CD4-positive, CD25-positive, alpha-beta regulatory T cell (primary cell): ENCODE measurements at regions not wholly inside any gene's neighbourhood (a gene's known extent, or its start where the extent isn't known, plus 50 kb on each side); places are given as distances from the start of the nearest gene placed in this dataset.

Source experiments
- ATAC-seq, 2 donors: fragments of 150-1000 bp; cut with Tn5 transposase; one replicate each; pipeline ENCODE4 v1.10.0; 2021; ENCODE audit warnings: low read depth in 2 of 2, moderate number of reproducible peaks in 2 of 2, moderate library complexity in 1 of 2
- DNase-seq, 3 donors: peaks; one replicate each; pipeline versions ENCODE4 v3.0.0 to v3.0.0-alpha.2; 2012 to 2022; ENCODE audit warnings: mixed read lengths in 1 of 3
- H3K27ac ChIP-seq: one replicate; pipeline ENCODE4 v1.7.0; 2013; ENCODE audit warnings: mild to moderate bottlenecking, low read length; ENCODE audit not compliant: insufficient read depth, poor library complexity, severe bottlenecking
- H3K27me3 ChIP-seq: one replicate; pipeline ENCODE4 v1.7.0; 2013; ENCODE audit warnings: low read length; ENCODE audit not compliant: control insufficient read depth, insufficient read depth
- H3K36me3 ChIP-seq: one replicate; pipeline ENCODE4 v1.7.0; 2013; ENCODE audit warnings: mild to moderate bottlenecking, low read length, moderate library complexity; ENCODE audit not compliant: control insufficient read depth, insufficient read depth
- H3K4me1 ChIP-seq: 2 replicates; pipeline ENCODE4 v1.7.0; 2013; ENCODE audit warnings: mild to moderate bottlenecking, low read length; ENCODE audit not compliant: insufficient read depth, control insufficient read depth, poor library complexity, severe bottlenecking
- H3K4me3 ChIP-seq: one replicate; pipeline ENCODE4 v1.7.0; 2013; ENCODE audit warnings: low read depth, mild to moderate bottlenecking, low read length, moderate library complexity
- H3K9me3 ChIP-seq, 2 experiments: 1 replicate in 1 of 2; 2 replicates in 1 of 2; pipeline ENCODE4 v1.7.0; 2013; ENCODE audit warnings: low read length in 2 of 2, mild to moderate bottlenecking in 1 of 2, moderate library complexity in 1 of 2; ENCODE audit not compliant: control insufficient read depth in 2 of 2
- H3K27ac Mint-ChIP-seq, 3 donors: one replicate each; pipeline ENCODE4 v1.8.0; 2020 to 2022; ENCODE audit warnings: mild to moderate bottlenecking in 3 of 3, mixed read lengths in 3 of 3, moderate library complexity in 2 of 3
- H3K27me3 Mint-ChIP-seq: one replicate; pipeline ENCODE4 v1.8.0; 2022; ENCODE audit warnings: mild to moderate bottlenecking, mixed read lengths
- H3K36me3 Mint-ChIP-seq: one replicate; pipeline ENCODE4 v1.8.0; 2020; ENCODE audit warnings: mixed read lengths
- H3K4me1 Mint-ChIP-seq, 4 donors: one replicate each; pipeline ENCODE4 v1.8.0; 2020 to 2022; ENCODE audit warnings: mixed read lengths in 4 of 4, mild to moderate bottlenecking in 1 of 4
- H3K4me3 Mint-ChIP-seq, 4 donors: one replicate each; pipeline ENCODE4 v1.8.0; 2020 to 2022; ENCODE audit warnings: mild to moderate bottlenecking in 4 of 4, mixed read lengths in 4 of 4, moderate library complexity in 3 of 4
- H3K9me3 Mint-ChIP-seq, 7 donors: one replicate each; pipeline ENCODE4 v1.8.0; 2020 to 2022; ENCODE audit warnings: mixed read lengths in 7 of 7, mild to moderate bottlenecking in 3 of 7, moderate library complexity in 2 of 7

DNA sequence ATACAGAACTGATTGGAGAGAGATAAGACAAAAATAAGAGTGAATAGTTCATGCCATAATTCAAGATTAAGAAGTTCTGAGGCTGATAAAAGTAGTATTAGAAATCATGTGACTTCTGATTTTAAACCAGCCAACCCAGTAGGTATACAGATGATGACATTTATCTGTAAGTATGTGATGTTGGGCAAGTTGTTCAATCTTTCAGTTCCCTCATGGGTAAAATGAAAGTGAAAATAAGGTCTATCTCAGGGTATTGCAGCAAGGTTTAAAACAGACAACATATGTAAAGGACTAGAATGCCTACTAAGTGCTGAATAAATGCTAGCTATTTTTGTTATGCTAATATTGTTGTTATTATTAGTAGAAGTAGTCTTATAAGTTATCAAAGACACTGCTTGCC is 1055.7 kb downstream of the NAALADL2 start:
- no peak for ATAC-seq

DNA sequence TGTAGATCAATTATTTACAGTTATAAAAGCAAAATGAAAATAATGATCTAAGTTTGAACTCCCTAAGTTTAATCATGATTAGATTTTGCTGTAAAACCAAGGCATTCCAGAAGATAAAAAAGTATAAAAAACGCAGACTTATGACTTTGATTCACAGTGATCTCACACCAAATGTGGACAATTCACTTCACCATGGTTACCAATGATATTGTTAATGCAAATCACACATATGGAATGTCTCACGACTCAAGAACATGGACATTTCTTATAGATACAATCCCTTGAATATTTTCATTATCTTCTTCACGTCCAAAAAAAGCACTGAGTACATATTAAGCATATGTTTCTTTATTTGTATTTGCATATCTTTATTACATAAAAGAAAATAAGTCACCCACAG is 1054.2 kb downstream of the NAALADL2 start:
- Histone ChIP-seq H3K9me3 (peaks cover 0 to 2% of the 10 kb centered on the region in 2 experiments), H3K36me3 (no peaks in the 10 kb centered on the region), H3K27me3 (no peaks in the 10 kb centered on the region), H3K4me3 (no peak overlapping the region), H3K4me1 (no peaks in the 10 kb centered on the region), H3K27ac (no peak overlapping the region)
- Mint-ChIP-seq H3K9me3 (peaks cover 0 to 12% (median 4%) of the 10 kb centered on the region in 7 donors), H3K4me3 (no peak overlapping the region), H3K27me3 (no peaks in the 10 kb centered on the region), H3K36me3 (no peaks in the 10 kb centered on the region), H3K27ac (no peak overlapping the region), H3K4me1 (no peaks in the 10 kb centered on the region)
- DNase-seq (no peak), ATAC-seq (no peak)

More for the DNA sequence above, 1055.7 kb downstream of the NAALADL2 start:
- no peak for DNase-seq
- Histone ChIP-seq H3K36me3 (no peaks in the 10 kb centered on the region), H3K27ac (no peak overlapping the region), H3K9me3 (peaks cover 2 to 6% of the 10 kb centered on the region in 2 experiments), H3K4me3 (no peak overlapping the region), H3K27me3 (no peaks in the 10 kb centered on the region), H3K4me1 (no peaks in the 10 kb centered on the region)
- Mint-ChIP-seq H3K4me1 (no peaks in the 10 kb centered on the region), H3K9me3 (peaks cover 0 to 14% (median under 1%) of the 10 kb centered on the region in 7 donors), H3K27ac (no peak overlapping the region), H3K4me3 (no peak overlapping the region), H3K36me3 (no peaks in the 10 kb centered on the region), H3K27me3 (no peaks in the 10 kb centered on the region)

DNA sequence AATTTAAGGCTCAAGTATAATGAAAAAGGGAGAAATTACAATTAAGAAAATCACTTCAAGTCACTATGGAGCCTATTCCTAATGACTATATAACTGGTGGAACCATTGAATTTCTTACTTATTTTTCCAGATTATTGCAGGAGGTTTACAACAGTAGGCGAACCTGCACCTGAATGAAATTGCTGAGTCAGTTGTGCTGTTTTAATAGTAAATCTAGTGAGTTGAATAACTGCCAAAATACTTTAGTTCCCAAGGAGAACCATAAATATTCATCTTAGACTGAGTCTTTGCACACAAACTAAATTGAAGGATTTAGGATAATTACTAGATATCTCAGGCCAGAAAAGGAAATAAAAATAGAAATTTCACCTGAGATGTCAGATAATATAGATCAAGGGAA is 1052.8 kb downstream of the NAALADL2 start:
- Mint-ChIP-seq H3K4me3 (no peak overlapping the region), H3K9me3 (peaks cover 0 to 10% (median 3%) of the 10 kb centered on the region in 7 donors), H3K36me3 (no peaks in the 10 kb centered on the region), H3K27me3 (no peaks in the 10 kb centered on the region), H3K4me1 (no peaks in the 10 kb centered on the region), H3K27ac (no peak overlapping the region)
- Histone ChIP-seq H3K9me3 (no peaks in the 10 kb centered on the region), H3K4me3 (no peak overlapping the region), H3K4me1 (no peaks in the 10 kb centered on the region), H3K36me3 (no peaks in the 10 kb centered on the region), H3K27me3 (no peaks in the 10 kb centered on the region), H3K27ac (no peak overlapping the region)
- ATAC-seq, result no peak
- DNase-seq, result no peak

DNA sequence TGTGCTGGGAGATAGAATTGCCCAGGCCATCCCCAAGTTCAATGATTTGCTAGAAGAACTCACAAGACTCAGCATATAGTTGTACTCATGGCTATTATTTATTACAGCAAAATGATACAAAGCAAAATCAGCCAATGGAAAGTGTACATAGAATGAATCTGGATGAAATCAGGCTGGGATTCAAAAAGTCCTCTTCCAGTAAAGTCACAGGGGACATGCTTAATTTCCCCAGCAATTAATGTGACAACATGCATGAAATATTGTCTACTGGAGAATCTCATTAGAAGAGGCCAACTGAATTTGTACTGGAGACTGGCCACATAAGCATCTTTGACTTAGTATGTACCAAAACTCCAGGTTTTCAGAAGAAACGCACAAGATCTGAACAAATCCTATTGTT is 1043.1 kb downstream of the NAALADL2 start:
- Mint-ChIP-seq H3K9me3 (peaks cover 0 to 11% (median 4%) of the 10 kb centered on the region in 7 donors), H3K27me3 (no peaks in the 10 kb centered on the region), H3K4me1 (no peaks in the 10 kb centered on the region), H3K27ac (no peak overlapping the region), H3K36me3 (no peaks in the 10 kb centered on the region), H3K4me3 (no peak overlapping the region)
- no peak overlapping the region for H3K4me3 ChIP-seq
- no peak overlapping the region for H3K27ac ChIP-seq
- DNase-seq, result no peak
- H3K4me1 ChIP-seq, result no peaks in the 10 kb centered on the region
- ATAC-seq, result no peak
- no peaks in the 10 kb centered on the region for H3K9me3 ChIP-seq
- no peaks in the 10 kb centered on the region for H3K27me3 ChIP-seq
- no peaks in the 10 kb centered on the region for H3K36me3 ChIP-seq

DNA sequence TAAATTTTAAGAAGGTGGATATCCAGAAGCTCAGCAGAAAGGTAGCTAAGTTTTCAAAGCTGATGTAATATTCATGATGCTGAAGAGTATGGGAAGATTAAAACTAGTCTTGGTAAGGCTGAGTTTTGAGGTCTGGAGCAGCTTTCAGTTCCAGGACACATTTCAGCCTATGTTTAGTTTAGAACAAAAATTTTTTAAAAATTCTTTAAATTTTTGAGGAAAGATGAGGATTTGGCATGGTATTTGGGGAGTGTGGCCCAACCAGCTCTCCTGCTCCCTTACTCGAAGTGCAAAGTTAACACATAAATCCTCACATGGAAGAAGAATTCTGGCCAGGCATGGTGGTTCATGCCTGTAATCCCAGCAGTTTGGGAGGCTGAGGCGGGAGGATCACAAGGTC is 1039.1 kb downstream of the NAALADL2 start:
- H3K27me3 Mint-ChIP-seq, result no peaks in the 10 kb centered on the region
- H3K4me1 ChIP-seq, result no peaks in the 10 kb centered on the region
- DNase-seq (no peak), ATAC-seq (no peak)
- no peak overlapping the region for H3K27ac Mint-ChIP-seq
- no peaks in the 10 kb centered on the region for H3K4me1 Mint-ChIP-seq
- H3K36me3 Mint-ChIP-seq, result no peaks in the 10 kb centered on the region
- H3K4me3 Mint-ChIP-seq, result no peak overlapping the region
- peaks cover 0 to 13% (median 2%) of the 10 kb centered on the region in 7 donors for H3K9me3 Mint-ChIP-seq
- no peaks in the 10 kb centered on the region for H3K36me3 ChIP-seq
- no peaks in the 10 kb centered on the region for H3K9me3 ChIP-seq
- H3K27me3 ChIP-seq, result no peaks in the 10 kb centered on the region
- H3K27ac ChIP-seq, result no peak overlapping the region
- H3K4me3 ChIP-seq, result no peak overlapping the region

DNA sequence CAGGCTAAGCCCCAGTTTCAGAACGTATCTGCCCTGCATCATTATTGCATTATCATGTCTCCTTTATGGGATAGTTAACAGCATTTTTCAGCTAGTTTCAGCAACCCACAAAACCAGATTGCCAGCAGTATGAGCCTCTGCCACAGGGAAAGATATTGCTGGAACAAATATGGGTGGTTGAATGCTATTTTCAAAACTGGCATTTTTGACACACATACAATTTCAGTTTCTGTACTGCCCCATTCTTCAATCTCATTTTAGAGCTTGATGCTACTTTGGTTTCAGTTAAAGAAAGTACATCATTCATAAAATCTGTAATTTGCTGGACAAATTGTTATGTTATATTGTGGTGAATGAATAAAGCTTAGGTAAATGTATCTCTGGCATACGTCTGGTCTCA is 1037.5 kb downstream of the NAALADL2 start:
- Histone ChIP-seq H3K4me3 (no peak overlapping the region), H3K4me1 (no peaks in the 10 kb centered on the region), H3K27me3 (no peaks in the 10 kb centered on the region), H3K9me3 (no peaks in the 10 kb centered on the region), H3K27ac (no peak overlapping the region), H3K36me3 (no peaks in the 10 kb centered on the region)
- no peaks in the 10 kb centered on the region for H3K27me3 Mint-ChIP-seq
- peaks cover 0 to 13% (median 3%) of the 10 kb centered on the region in 7 donors for H3K9me3 Mint-ChIP-seq
- no peaks in the 10 kb centered on the region for H3K36me3 Mint-ChIP-seq
- no peak for ATAC-seq
- no peak for DNase-seq
- no peaks in the 10 kb centered on the region for H3K4me1 Mint-ChIP-seq
- no peak overlapping the region for H3K27ac Mint-ChIP-seq
- no peak overlapping the region for H3K4me3 Mint-ChIP-seq

DNA sequence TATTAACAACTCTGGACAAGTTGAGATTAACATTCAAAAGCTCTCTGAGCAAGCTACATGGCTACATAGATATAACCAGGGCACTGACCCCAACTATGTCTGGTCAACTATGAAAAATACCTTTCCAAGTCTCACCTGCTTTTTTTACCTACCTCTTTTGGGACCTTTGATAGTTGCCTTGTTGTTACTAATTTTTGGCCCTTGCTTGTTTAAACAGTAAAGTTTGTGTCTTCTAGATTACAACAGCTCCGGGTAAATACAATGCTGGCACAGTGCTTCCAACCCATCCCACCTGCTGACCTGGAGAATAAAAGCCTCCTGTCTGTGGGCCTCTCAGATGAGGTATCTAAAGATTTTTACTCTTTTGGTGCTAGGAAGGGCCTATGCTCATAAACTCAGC is 1036.6 kb downstream of the NAALADL2 start:
- Mint-ChIP-seq H3K36me3 (no peaks in the 10 kb centered on the region), H3K27me3 (no peaks in the 10 kb centered on the region), H3K27ac (no peak overlapping the region), H3K9me3 (peaks cover 0 to 13% (median 3%) of the 10 kb centered on the region in 7 donors), H3K4me3 (no peak overlapping the region), H3K4me1 (no peaks in the 10 kb centered on the region)
- Histone ChIP-seq H3K4me1 (no peaks in the 10 kb centered on the region), H3K9me3 (no peaks in the 10 kb centered on the region), H3K27me3 (no peaks in the 10 kb centered on the region), H3K27ac (no peak overlapping the region), H3K4me3 (no peak overlapping the region), H3K36me3 (no peaks in the 10 kb centered on the region)
- ATAC-seq (no peak), DNase-seq (no peak)

DNA sequence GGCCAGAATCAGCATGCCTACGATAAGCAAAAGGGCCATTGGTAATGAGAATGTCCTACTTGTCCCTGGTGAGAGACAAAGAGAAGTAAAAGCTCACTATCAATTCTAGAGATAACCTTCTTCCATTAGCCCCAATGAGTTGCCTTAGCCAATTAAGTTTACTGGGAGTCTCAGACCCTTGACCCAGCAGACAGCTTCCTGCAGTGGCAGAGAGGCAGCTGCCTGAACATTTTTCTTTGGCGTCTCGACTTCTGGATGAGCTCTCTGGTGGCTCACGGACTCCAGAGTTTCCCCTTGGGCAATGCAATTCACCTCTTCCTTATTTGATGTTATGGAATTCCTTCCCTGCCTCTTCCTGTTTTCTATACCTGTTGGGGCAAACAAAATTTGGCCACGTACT is 1034.4 kb downstream of the NAALADL2 start:
- no peak overlapping the region for H3K4me3 ChIP-seq
- H3K36me3 ChIP-seq, result no peaks in the 10 kb centered on the region
- no peak for DNase-seq
- ATAC-seq, result no peak
- H3K9me3 Mint-ChIP-seq, result peaks cover 0 to 7% (median 3%) of the 10 kb centered on the region in 7 donors
- no peak overlapping the region for H3K27ac Mint-ChIP-seq
- H3K4me3 Mint-ChIP-seq, result no peak overlapping the region
- H3K36me3 Mint-ChIP-seq, result no peaks in the 10 kb centered on the region
- no peaks in the 10 kb centered on the region for H3K4me1 ChIP-seq
- no peaks in the 10 kb centered on the region for H3K4me1 Mint-ChIP-seq
- H3K27me3 Mint-ChIP-seq, result no peaks in the 10 kb centered on the region
- H3K9me3 ChIP-seq, result no peaks in the 10 kb centered on the region
- H3K27ac ChIP-seq, result no peak overlapping the region
- no peaks in the 10 kb centered on the region for H3K27me3 ChIP-seq
